Motor neuron (in vitro differentiated cells): ENCODE measurements at regions not wholly inside any gene's neighbourhood (a gene's known extent, or its start where the extent isn't known, plus 50 kb on each side); places are given as distances from the start of the nearest gene placed in this dataset.
"Not testable (repeated sequence)": the region's sequence is repeated elsewhere in the genome, so short reads cannot be mapped to it uniquely, and the experiment has no call there.

Experiments
- ATAC-seq, 8 experiments: fragments of 200-7000 bp; cut with Tn5 transposase; replicated peaks in 6 of 8; 2 replicates each; pipeline ENCODE4 v1.8.0; 2021; ENCODE audit warnings: mild to moderate bottlenecking in 8 of 8, moderate library complexity in 8 of 8
- H3K27ac ChIP-seq, 2 donors: fragments of 250-450 bp; sonication (Bioruptor Pico); 2 replicates each; pipeline ENCODE4 v1.9.0; 2021; ENCODE audit warnings: antibody characterized with exemption in 2 of 2, mild to moderate bottlenecking in 2 of 2, moderate library complexity in 1 of 2
- H3K4me1 ChIP-seq, 2 donors: fragments of 250-450 bp; sonication (Bioruptor Pico); replicated peaks in 1 of 2; 2 replicates each; pipeline ENCODE4 v1.6.1; 2021; ENCODE audit warnings: antibody characterized with exemption in 2 of 2, mild to moderate bottlenecking in 2 of 2, moderate library complexity in 1 of 2
- H3K4me3 ChIP-seq, 5 donors: fragments of 250-450 bp; sonication (Bioruptor Pico); 2 replicates each; pipeline ENCODE4 v1.9.0; 2021; ENCODE audit warnings: antibody characterized with exemption in 5 of 5, mild to moderate bottlenecking in 5 of 5, moderate library complexity in 4 of 5
- WGBS, 10 experiments: fragments of 450-650 bp; shearing (Covaris generic); methylation state at CpG; one replicate each; pipeline ENCODE4 v1.0.0; 2022; 5-methylcytosine and 5-hydroxymethylcytosine counted together
- in situ Hi-C, 9 experiments: fragments of 400-800 bp; cut with MboI; loops; one replicate each; pipeline ENCODE4 v1.15.0; 2021; ENCODE audit warnings: low sequenced_read_pairs in 9 of 9, low pct_unique_long_range_greater_than_20kb in 2 of 9; ENCODE audit not compliant: unreplicated experiment in 9 of 9

GRCh38 chr9:64813072-64813471, 471.9 kb downstream of the FOXD4L5 start:
- ATAC-seq, in situ Hi-C loops, H3K4me3 ChIP-seq, H3K4me1 ChIP-seq, H3K27ac ChIP-seq: not testable (repeated sequence)

GRCh38 chr9:64778667-64779066, 506.3 kb downstream of the FOXD4L5 start:
- ATAC-seq, in situ Hi-C loops, H3K27ac ChIP-seq, H3K4me1 ChIP-seq, H3K4me3 ChIP-seq: not testable (repeated sequence)
- no CpG with 5 or more reads among the region's 3 CpGs for WGBS, 10 experiments

GRCh38 chr9:64776269-64776668, 508.7 kb downstream of the FOXD4L5 start:
- H3K4me1 ChIP-seq, H3K27ac ChIP-seq, in situ Hi-C loops, H3K4me3 ChIP-seq, ATAC-seq: not testable (repeated sequence)
- WGBS, 10 experiments, result no CpG with 5 or more reads among the region's 2 CpGs

DNA sequence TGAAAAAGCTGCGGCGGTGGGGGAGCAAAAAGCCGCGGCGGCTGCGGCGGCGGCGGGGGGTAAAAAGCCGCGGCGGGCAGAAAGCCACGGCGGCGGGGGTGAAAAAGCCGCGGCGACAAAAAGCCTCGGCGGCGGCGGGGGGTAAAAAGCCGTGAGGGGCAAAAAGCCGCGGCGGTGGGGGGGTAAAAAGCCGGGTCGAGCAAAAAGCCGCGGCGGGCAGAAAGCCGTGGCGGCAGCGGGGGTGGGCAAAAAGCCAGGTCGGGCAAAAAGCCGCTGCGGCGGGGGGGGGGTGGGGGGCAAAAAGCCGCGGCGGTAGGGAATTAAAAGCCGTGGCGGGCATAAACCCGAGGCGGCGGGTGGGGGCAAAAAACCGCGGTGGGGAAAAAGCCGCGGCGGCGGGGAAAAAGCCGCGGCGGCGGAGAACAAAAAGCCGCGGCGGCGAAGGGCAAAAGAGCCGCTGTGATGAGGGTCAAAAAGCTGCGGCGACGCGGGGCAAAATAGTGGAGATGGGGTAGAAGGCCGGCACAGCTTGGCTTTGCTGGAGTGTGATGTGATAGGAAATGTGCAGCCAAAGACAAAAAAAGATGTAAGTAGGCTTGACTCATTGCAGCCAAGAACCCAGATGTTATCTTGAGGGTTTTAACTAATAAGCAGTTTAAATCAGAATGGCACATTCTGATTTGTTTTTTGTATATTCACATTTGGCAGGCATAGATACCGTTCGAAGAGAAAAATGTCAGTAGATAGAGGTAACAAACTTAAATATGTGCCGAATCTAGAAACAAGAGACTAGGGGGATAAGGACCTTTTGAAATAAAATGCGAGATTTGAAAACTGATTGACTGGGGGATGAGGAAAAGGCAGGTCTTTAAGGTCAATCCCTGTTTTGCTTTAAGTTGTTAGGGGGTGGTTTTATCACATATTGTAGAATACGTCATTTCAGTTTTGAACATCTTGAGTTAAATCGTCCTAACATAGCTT, 509.9 kb downstream of the FOXD4L5 start:
- H3K27ac ChIP-seq, H3K4me1 ChIP-seq, in situ Hi-C loops, ATAC-seq: not testable (repeated sequence)
- peak overlapping the region in 2 of 5 donors; percentile 43 to 71 for H3K4me3 ChIP-seq
- WGBS, 10 experiments, result no CpG with 5 or more reads among the region's 72 CpGs

GRCh38 chr9:64774004-64774812, 510.8 kb downstream of the FOXD4L5 start:
- peak overlapping the region in 2 of 5 donors; percentile 43 to 71 for H3K4me3 ChIP-seq
- H3K4me1 ChIP-seq, in situ Hi-C loops, H3K27ac ChIP-seq, ATAC-seq: not testable (repeated sequence)
- no CpG with 5 or more reads among the region's 108 CpGs for WGBS, 10 experiments

GRCh38 chr9:64773491-64773931, 511.5 kb downstream of the FOXD4L5 start:
- WGBS, 10 experiments, result no CpG with 5 or more reads among the region's 59 CpGs
- H3K4me1 ChIP-seq, result no peaks in the 10 kb centered on the region

DNA sequence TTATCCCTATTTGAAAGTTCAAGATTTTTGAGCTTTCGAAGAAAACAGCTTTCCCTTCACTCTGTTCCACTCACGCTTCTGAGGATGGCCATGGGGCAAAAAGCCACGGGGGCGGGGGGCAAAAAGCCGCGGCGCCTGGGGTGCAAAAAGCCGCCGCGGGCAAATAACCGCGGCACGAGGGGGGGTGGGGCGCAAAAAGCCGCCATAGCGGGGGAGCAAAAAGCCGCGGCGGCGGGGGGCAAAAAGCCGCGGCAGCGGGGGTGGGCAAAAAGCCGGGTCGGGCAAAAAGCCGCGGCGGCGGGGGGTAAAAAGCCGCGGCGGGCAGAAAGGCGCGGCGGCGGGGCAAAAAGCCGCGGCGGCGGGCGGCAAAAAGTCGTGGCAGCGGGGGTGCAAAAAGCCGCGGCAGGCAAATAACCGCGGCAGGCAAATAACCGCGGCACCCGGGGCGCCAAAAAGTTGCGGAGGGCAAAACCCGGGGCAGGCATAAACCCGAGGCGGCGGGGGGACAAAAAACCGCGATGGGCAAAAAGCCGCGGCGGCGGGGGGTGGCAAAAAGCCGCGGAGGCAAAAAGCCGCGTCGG, 512.2 kb downstream of the FOXD4L5 start:
- H3K4me3 ChIP-seq, result peak overlapping the region in 3 of 5 donors; percentile 17 to 71 (median 25)
- H3K27ac ChIP-seq, ATAC-seq, H3K4me1 ChIP-seq, in situ Hi-C loops: not testable (repeated sequence)
- WGBS, 10 experiments, result no CpG with 5 or more reads among the region's 67 CpGs

More at GRCh38 chr9:64773491-64773931, 511.5 kb downstream of the FOXD4L5 start:
- no peak for ATAC-seq
- H3K27ac ChIP-seq, result no peak overlapping the region
- H3K4me3 ChIP-seq, result peak overlapping the region in 2 of 5 donors; percentile 43 to 71
- in situ Hi-C loops, result no loop called here

- H3K27ac ChIP-seq, H3K4me1 ChIP-seq, ATAC-seq, H3K4me3 ChIP-seq, in situ Hi-C loops: not testable (repeated sequence)
- WGBS, 10 experiments, result no CpG with 5 or more reads among the region's 4 CpGs
Observed at GRCh38 chr9:64772123-64772736, 512.8 kb downstream of the FOXD4L5 start.
